Duodenal mucosa (tissue), 2 donors: ENCODE measurements at regions not wholly inside any gene's neighbourhood (a gene's known extent, or its start where the extent isn't known, plus 50 kb on each side); places are given as distances from the start of the nearest gene placed in this dataset.

Source experiments
- H3K27ac ChIP-seq: one replicate; pipeline ENCODE4 v1.7.0; 2013; ENCODE audit warnings: low read depth, low read length
- H3K27me3 ChIP-seq, 2 donors: one replicate each; pipeline ENCODE4 v1.7.0; 2013; ENCODE audit warnings: low read length in 2 of 2, control low read depth in 1 of 2; ENCODE audit not compliant: insufficient read depth in 2 of 2, control insufficient read depth in 1 of 2
- H3K36me3 ChIP-seq, 2 donors: one replicate each; pipeline ENCODE4 v1.7.0; 2013; ENCODE audit warnings: low read length in 2 of 2, control low read depth in 1 of 2; ENCODE audit not compliant: insufficient read depth in 2 of 2, control insufficient read depth in 1 of 2
- H3K4me1 ChIP-seq, 2 donors: one replicate each; pipeline ENCODE4 v1.7.0; 2013; ENCODE audit warnings: low read length in 2 of 2, control low read depth in 1 of 2; ENCODE audit not compliant: insufficient read depth in 2 of 2, control insufficient read depth in 1 of 2
- H3K4me3 ChIP-seq, 2 donors: one replicate each; pipeline ENCODE4 v1.7.0; 2013; ENCODE audit warnings: low read length in 2 of 2, low read depth in 1 of 2
- H3K9ac ChIP-seq, 2 donors: one replicate each; pipeline ENCODE4 v1.7.0; 2013; ENCODE audit warnings: low read length in 2 of 2, low read depth in 1 of 2
- H3K9me3 ChIP-seq, 2 donors: one replicate each; pipeline ENCODE4 v1.7.0; 2013; ENCODE audit warnings: low read length in 2 of 2, control low read depth in 1 of 2; ENCODE audit not compliant: control insufficient read depth in 1 of 2

DNA sequence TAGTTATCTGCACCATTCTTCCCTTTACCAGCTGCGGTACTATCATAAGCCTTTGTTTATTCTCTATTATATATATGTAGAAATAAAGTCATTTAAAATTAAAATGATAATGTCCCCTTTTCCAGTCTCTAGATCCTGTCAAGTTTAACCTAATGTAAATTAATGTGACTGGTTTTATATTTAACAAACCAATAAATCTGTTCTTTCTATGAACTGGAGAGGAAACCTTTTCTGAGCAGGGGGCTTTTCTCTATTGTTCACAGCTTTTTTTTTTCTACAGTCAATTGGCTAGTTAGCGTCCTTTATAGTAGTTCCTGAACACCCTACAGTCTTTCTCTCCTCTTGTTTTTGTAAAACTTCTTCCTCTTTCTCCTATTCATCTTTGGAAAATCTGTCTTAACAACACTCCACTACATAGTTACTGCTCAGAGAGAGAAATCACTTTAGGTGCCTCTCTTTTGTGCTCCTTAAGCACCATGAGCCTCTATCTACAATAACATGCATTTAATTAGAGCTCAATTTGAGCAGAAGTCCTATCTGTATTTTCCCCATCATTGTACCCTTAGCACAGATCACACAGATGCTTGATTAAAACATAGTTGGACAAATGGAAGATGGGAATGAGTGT is 332.6 kb upstream of the SYT1 start:
- H3K27me3 ChIP-seq = no peaks in the 10 kb centered on the region
- H3K9ac ChIP-seq = no peak overlapping the region
- H3K4me1 ChIP-seq = no peaks in the 10 kb centered on the region
- no peaks in the 10 kb centered on the region for H3K36me3 ChIP-seq
- no peaks in the 10 kb centered on the region for H3K9me3 ChIP-seq
- no peak overlapping the region for H3K27ac ChIP-seq
- H3K4me3 ChIP-seq = no peak overlapping the region

DNA sequence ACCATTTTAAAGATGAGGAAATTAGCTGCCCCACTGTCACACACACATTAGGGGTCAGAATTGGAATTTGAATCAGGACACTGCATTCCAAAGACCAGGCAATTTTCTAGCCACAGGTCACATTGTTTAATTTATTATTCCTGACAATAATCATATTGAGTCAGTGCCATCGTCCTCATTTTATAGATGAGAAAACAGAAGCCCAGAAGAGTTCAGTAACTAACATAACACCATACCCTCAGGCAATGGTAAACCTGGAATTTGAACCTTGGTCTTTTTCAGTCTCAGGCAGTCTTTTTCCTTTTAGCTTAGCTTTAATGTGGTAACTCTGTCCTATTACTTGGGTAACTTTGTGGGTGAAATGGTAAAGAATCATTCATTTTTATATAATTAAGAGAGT is 330.3 kb upstream of the SYT1 start:
- Histone ChIP-seq H3K9me3 (no peaks in the 10 kb centered on the region), H3K27ac (no peak overlapping the region), H3K9ac (no peak overlapping the region)

DNA sequence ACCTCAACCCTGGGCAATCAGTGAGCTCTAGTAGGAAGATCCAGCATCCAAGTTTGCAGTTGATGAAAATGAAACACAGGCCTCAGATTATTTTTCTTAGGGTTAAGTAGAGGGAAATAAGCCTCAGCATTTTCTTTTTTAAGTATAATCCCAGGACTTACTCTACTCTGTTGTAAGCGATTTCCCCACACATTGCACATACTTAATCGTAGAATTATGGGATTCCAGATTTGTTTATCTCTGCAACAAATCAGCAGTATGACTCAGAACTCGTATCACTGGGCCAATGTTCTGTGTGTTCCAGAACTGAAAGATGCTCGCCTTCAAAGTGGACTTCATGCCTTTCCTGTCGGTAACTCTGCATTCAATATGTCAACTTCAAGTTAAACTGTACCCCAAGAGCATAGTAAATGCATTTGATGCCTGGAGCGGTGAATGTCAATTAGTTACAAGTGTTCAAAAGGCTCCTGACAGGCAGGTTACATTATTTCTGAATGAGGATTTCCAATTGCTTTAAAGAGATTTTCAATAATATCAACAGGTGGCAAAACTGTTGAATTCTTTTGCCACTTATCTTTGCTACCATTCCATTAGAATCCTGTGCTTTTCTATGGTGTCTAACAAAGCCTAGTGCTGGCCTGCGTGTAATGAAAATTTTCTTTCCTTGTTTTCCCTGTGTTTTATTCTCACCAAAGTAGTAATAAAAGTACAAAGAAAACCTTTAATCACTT is 323.8 kb upstream of the SYT1 start:
- H3K36me3 ChIP-seq = no peaks in the 10 kb centered on the region
- no peak overlapping the region for H3K27ac ChIP-seq
- H3K27me3 ChIP-seq = no peaks in the 10 kb centered on the region
- no peak overlapping the region for H3K9ac ChIP-seq
- H3K4me3 ChIP-seq = no peak overlapping the region
- H3K4me1 ChIP-seq = no peaks in the 10 kb centered on the region
- no peaks in the 10 kb centered on the region for H3K9me3 ChIP-seq

More for the DNA sequence above, 330.3 kb upstream of the SYT1 start:
- no peaks in the 10 kb centered on the region for H3K36me3 ChIP-seq
- H3K27me3 ChIP-seq = no peaks in the 10 kb centered on the region
- H3K4me3 ChIP-seq = no peak overlapping the region
- no peaks in the 10 kb centered on the region for H3K4me1 ChIP-seq

DNA sequence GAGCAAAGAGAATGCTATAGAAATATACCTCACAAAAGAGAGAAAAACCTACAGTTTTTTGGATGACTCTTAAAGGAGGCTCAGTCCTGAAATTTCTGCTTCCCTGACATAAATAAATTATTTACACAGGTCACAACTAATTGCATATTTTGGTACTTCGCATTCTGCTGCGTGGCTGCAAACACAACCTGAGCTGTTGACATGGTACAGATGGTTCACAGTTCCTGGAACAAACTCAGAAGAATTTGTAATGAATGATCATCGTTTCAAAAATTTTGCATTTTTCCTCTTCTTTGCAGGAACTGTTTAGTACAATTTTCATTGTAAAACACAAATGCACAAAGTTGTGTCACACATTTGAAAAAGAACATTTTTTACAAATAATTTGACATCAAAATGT is 313.7 kb upstream of the SYT1 start:
- Histone ChIP-seq H3K27ac (no peak overlapping the region), H3K36me3 (no peaks in the 10 kb centered on the region), H3K27me3 (no peaks in the 10 kb centered on the region), H3K4me1 (no peaks in the 10 kb centered on the region), H3K9ac (no peak overlapping the region), H3K4me3 (no peak overlapping the region), H3K9me3 (no peaks in the 10 kb centered on the region)

DNA sequence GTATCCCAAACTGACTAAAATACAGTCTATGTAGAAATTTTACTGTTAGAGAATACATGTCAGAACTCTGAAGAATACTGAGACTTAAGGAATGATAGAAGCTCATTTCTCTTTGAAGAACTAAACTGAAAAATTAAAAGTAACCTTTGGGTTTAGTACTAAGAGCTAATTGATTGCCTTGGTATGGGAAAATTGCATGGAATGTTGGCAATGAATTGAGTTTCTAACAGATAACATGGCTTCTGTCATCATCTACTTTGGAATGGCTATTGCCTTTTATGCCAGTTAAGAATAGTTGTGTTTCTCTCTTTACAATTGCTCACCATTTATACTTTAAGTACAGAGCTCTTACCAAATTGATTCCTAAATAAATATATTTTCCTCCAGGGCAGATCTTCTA is 308.8 kb upstream of the SYT1 start:
- no peaks in the 10 kb centered on the region for H3K9me3 ChIP-seq
- no peaks in the 10 kb centered on the region for H3K36me3 ChIP-seq
- no peak overlapping the region for H3K9ac ChIP-seq
- no peak overlapping the region for H3K27ac ChIP-seq
- no peak overlapping the region for H3K4me3 ChIP-seq
- no peaks in the 10 kb centered on the region for H3K4me1 ChIP-seq
- no peaks in the 10 kb centered on the region for H3K27me3 ChIP-seq

DNA sequence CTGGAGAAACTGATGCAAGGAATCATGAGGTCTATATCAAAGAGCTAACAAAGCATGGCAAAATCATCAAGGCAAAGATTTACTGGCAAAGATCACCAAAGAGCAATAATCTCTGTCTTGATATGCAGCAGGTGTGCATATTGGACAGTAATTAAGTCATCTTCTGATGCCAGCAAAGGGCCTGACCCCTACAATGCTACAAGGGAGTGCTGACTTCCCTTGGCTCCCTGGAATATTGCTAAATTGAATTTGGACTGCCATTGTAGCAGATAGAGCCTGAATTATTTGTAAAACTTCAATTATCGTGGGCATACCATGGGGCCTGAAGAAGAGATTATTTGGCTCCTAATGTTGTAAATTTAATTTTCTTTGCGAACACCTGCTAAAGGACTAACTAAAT is 307.9 kb upstream of the SYT1 start:
- Histone ChIP-seq H3K36me3 (no peaks in the 10 kb centered on the region), H3K9ac (no peak overlapping the region), H3K4me1 (no peaks in the 10 kb centered on the region), H3K4me3 (no peak overlapping the region), H3K27ac (no peak overlapping the region), H3K27me3 (no peaks in the 10 kb centered on the region), H3K9me3 (no peaks in the 10 kb centered on the region)

DNA sequence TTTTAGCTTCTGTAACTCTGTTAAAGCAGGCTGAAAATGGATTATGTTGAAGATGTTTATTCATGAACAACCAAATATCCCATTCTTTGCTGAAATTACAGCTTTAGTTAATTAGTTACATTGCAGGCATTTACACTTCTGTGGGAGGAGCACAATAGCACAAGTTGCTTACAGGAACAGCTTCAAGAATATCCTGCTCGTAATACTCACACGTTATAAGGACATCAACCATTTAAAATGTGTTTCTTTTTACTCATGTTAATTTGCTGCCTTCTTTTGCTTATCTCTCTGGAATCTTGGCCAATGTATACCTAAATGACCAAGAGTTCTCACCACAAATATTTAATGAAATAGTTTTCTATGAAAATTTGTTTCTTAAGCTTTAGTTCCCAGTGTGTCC is 305.2 kb upstream of the SYT1 start:
- H3K9ac ChIP-seq = no peak overlapping the region
- H3K27me3 ChIP-seq = no peaks in the 10 kb centered on the region
- H3K9me3 ChIP-seq = no peaks in the 10 kb centered on the region
- no peak overlapping the region for H3K27ac ChIP-seq
- H3K4me1 ChIP-seq = no peaks in the 10 kb centered on the region
- no peaks in the 10 kb centered on the region for H3K36me3 ChIP-seq
- no peak overlapping the region for H3K4me3 ChIP-seq

DNA sequence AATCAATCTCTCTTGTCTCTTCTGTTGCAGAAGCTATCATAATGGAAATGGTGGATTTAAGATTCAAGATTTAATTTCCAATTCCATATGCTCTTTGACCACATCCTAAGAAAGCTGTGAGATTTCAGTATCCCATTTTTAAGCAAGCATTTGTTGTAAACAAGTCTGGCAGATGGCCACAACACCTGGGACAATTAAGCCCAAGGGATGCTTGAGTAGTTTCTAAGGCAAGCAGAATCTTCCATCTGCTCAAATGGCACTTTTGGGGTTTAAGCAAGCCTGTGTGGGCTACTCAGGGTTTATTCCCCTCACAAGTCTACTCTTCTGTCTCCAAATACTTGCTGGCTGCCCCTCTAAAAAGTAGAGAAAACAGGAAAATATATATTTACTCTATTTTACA is 304.7 kb upstream of the SYT1 start:
- no peaks in the 10 kb centered on the region for H3K9me3 ChIP-seq
- H3K4me1 ChIP-seq = no peaks in the 10 kb centered on the region
- no peak overlapping the region for H3K4me3 ChIP-seq
- H3K36me3 ChIP-seq = no peaks in the 10 kb centered on the region
- no peak overlapping the region for H3K27ac ChIP-seq
- no peak overlapping the region for H3K9ac ChIP-seq
- no peaks in the 10 kb centered on the region for H3K27me3 ChIP-seq

DNA sequence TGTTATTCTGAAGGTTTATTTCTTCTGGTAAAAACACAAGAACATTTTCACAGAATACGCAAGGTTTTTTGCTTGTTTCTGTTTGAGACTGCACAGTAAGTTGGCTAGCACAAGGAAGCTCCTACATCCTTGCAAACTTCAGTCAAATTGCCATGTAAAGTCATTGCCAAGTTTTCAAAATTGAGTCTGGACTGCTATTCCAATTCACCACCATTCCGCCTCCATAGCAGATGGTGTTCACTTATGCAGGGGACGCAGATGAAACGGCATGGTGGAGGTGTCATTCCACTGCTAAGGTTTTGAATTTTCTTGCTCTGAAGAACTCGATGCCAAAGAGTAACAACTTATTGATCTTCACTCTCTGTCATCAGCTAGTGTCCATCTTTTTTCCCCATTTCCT is 303.9 kb upstream of the SYT1 start:
- Histone ChIP-seq H3K9ac (no peak overlapping the region), H3K27ac (no peak overlapping the region), H3K36me3 (no peaks in the 10 kb centered on the region), H3K9me3 (no peaks in the 10 kb centered on the region), H3K4me1 (no peaks in the 10 kb centered on the region), H3K4me3 (no peak overlapping the region), H3K27me3 (no peaks in the 10 kb centered on the region)

DNA sequence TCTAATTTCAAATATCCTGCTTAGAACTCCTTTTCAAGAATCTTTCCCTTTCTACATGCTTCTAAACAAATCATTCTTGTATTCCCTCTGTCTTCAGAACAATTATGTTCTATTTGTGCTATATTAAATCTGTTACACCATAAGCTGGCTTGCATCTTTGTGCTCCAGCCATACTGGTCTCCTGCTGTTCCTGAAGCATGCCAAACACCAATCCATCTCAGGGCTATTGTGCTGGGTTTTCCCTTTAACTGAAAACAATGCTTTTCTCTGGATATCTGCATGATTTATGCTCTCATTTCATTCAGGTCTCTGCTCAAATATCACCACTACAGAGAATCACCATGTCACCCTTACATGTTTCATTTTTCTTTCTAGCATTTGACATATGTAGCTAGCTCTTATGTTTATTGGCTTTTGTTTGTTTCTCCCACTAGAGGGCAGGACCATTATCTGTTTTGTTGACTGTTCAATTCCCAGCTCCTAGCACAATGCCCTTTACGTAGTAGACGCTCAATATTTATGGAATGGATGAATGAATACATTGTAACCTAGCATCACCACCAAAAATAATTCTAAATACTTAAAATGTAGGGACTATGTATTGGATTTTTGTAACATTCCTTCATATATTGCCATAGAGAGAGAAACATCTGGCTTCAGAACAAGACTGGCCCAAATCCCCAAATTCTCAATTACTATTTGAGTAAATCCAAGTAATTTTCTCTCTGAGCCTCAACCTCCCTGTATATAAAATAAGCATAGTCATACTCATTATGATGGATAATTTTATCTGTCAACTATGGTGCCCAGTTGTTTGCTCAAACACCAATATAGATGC is 302.0 kb upstream of the SYT1 start:
- Histone ChIP-seq H3K4me1 (no peaks in the 10 kb centered on the region), H3K36me3 (no peaks in the 10 kb centered on the region), H3K27ac (no peak overlapping the region), H3K4me3 (no peak overlapping the region), H3K9me3 (no peaks in the 10 kb centered on the region), H3K9ac (no peak overlapping the region), H3K27me3 (no peaks in the 10 kb centered on the region)
